Stomach (tissue), 8 donors: ENCODE measurements at regions not wholly inside any gene's neighbourhood (a gene's known extent, or its start where the extent isn't known, plus 50 kb on each side); places are given as distances from the start of the nearest gene placed in this dataset.

Source experiments
- DNase-seq, 2 donors: peaks; one replicate each; pipeline versions ENCODE4 v3.0.0 to v3.0.0-alpha.2; 2013 to 2019
- H3K27ac ChIP-seq, 5 donors: fragments of 200-600 bp in 4 of 5; sonication (generic) in 4 of 5; one replicate each; pipeline ENCODE4 v1.5.1; 2013 to 2019; ENCODE audit warnings: mild to moderate bottlenecking in 1 of 5, moderate library complexity in 1 of 5
- H3K27me3 ChIP-seq, 3 donors: fragments of 200-600 bp; sonication (generic); one replicate each; pipeline ENCODE4 v1.5.1; 2017 to 2019; ENCODE audit warnings: mixed run types in 1 of 3
- H3K36me3 ChIP-seq, 4 donors: fragments of 200-600 bp; sonication (generic); 1 replicate in 3 of 4; 2 replicates in 1 of 4; pipeline ENCODE4 v1.5.1; 2016 to 2019
- H3K4me1 ChIP-seq, 4 donors: fragments of 200-600 bp; sonication (generic); one replicate each; pipeline ENCODE4 v1.5.1; 2016 to 2019
- H3K4me3 ChIP-seq, 4 donors: fragments of 200-600 bp; sonication (generic) in 3 of 4; one replicate each; pipeline ENCODE4 v1.5.1; 2016 to 2019; ENCODE audit warnings: mild to moderate bottlenecking in 1 of 4
- H3K9me3 ChIP-seq, 4 donors: fragments of 200-600 bp; sonication (generic); one replicate each; pipeline ENCODE4 v1.5.1; 2016 to 2019
- EP300 ChIP-seq: sonication (generic); formaldehyde crosslinking; IDR thresholded peaks from one replicate; pipeline ENCODE4 v1.6.1; 2017; ENCODE audit warnings: antibody characterized with exemption
- POLR2A ChIP-seq, 4 donors: fragments of 450-650 bp; IDR thresholded peaks; one replicate each; pipeline ENCODE4 v1.6.1; 2016; ENCODE audit warnings: antibody characterized with exemption in 4 of 4, control low read depth in 2 of 4, mild to moderate bottlenecking in 1 of 4, moderate library complexity in 1 of 4
- POLR2AphosphoS5 ChIP-seq, 3 donors: sonication (generic); formaldehyde crosslinking; IDR thresholded peaks; one replicate each; pipeline ENCODE4 v1.6.1; 2016; ENCODE audit warnings: antibody characterized with exemption in 3 of 3
- WGBS, 5 donors: extraction: QIAGEN DNeasy Blood & Tissue Kit in 3 of 5; methylation state at CpG; one replicate each; pipeline versions ENCODE4 v1.1.5 to v1.1.7; 2013 to 2018; 5-methylcytosine and 5-hydroxymethylcytosine counted together
- intact Hi-C: fragments of 100-400 bp; cut with DNase I; formaldehyde crosslinking; loops from one replicate; pipeline ENCODE4 v1.15.1; 2023; ENCODE audit warnings: low total_unique reads
- TF ChIP-seq, protein P1 (sequence below), 7 experiments: fragments of 450-650 bp in 4 of 7; fragments of 200-600 bp in 3 of 7; sonication (generic) in 3 of 7; IDR thresholded peaks; one replicate each; pipeline ENCODE4 v1.5.1; 2016 to 2019; ENCODE audit warnings: antibody characterized with exemption in 7 of 7, control low read depth in 2 of 7, mild to moderate bottlenecking in 1 of 7
- donor health status: healthy with polysubstance abuse.
- donor health status: Bipolar disorder and iron deficiency.
- donor health status: healthy.

- no peaks in the 10 kb centered on the region for H3K4me1 ChIP-seq
- H3K27ac ChIP-seq, result no peak overlapping the region
- H3K4me3 ChIP-seq, result no peak overlapping the region
- H3K27me3 ChIP-seq, result peaks cover 0 to 4% (median 0%) of the 10 kb centered on the region in 3 donors
- intact Hi-C loops, result no loop called here
- peaks cover 0 to 27% (median 23%) of the 10 kb centered on the region in 4 donors for H3K9me3 ChIP-seq
- H3K36me3 ChIP-seq, result no peaks in the 10 kb centered on the region
- TF ChIP-seq, protein P1, sequence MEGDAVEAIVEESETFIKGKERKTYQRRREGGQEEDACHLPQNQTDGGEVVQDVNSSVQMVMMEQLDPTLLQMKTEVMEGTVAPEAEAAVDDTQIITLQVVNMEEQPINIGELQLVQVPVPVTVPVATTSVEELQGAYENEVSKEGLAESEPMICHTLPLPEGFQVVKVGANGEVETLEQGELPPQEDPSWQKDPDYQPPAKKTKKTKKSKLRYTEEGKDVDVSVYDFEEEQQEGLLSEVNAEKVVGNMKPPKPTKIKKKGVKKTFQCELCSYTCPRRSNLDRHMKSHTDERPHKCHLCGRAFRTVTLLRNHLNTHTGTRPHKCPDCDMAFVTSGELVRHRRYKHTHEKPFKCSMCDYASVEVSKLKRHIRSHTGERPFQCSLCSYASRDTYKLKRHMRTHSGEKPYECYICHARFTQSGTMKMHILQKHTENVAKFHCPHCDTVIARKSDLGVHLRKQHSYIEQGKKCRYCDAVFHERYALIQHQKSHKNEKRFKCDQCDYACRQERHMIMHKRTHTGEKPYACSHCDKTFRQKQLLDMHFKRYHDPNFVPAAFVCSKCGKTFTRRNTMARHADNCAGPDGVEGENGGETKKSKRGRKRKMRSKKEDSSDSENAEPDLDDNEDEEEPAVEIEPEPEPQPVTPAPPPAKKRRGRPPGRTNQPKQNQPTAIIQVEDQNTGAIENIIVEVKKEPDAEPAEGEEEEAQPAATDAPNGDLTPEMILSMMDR (IDR thresholded peaks at IDR 0.05), result no peak
- TF ChIP-seq POLR2A (IDR thresholded peaks at IDR 0.05), result no peak
- TF ChIP-seq POLR2AphosphoS5 (IDR thresholded peaks at IDR 0.05), result no peak
- no peak for TF ChIP-seq EP300
- DNase-seq, result no peak
- WGBS, 5 donors, result 82 to 93% (median 89%) methylated on average over 40 to 50 of the region's 50 CpGs
Observed at GRCh38 chr2:212831671-212832199, 293.1 kb upstream of the ERBB4 start.

- DNase-seq, result no peak
- TF ChIP-seq POLR2AphosphoS5 (IDR thresholded peaks at IDR 0.05) (no peak), EP300 (no peak), POLR2A (IDR thresholded peaks at IDR 0.05) (no peak)
- TF ChIP-seq, protein P1 (IDR thresholded peaks at IDR 0.05), result no peak
- Histone ChIP-seq H3K27ac (no peak overlapping the region), H3K4me1 (no peaks in the 10 kb centered on the region), H3K9me3 (no peaks in the 10 kb centered on the region), H3K4me3 (no peak overlapping the region), H3K36me3 (no peaks in the 10 kb centered on the region), H3K27me3 (no peaks in the 10 kb centered on the region)
- WGBS, 5 donors, result 70 to 82% (median 78%) methylated on average over 2 of the region's 2 CpGs
- intact Hi-C loops, result no loop called here
Observed at GRCh38 chr2:212816267-212816666, 277.7 kb upstream of the ERBB4 start.

- intact Hi-C loops, result no loop called here
- Histone ChIP-seq H3K27me3 (no peaks in the 10 kb centered on the region), H3K9me3 (no peaks in the 10 kb centered on the region), H3K4me1 (no peaks in the 10 kb centered on the region), H3K36me3 (no peaks in the 10 kb centered on the region), H3K4me3 (no peak overlapping the region), H3K27ac (no peak overlapping the region)
- no peak for TF ChIP-seq POLR2AphosphoS5 (IDR thresholded peaks at IDR 0.05)
- no peak for TF ChIP-seq POLR2A (IDR thresholded peaks at IDR 0.05)
- TF ChIP-seq, protein P1 (IDR thresholded peaks at IDR 0.05), result no peak
- TF ChIP-seq EP300, result no peak
- WGBS, 5 donors, result 74 to 84% (median 75%) methylated on average over 5 of the region's 5 CpGs
- no peak for DNase-seq
Observed at GRCh38 chr2:212815453-212815852, 276.9 kb upstream of the ERBB4 start.

DNA sequence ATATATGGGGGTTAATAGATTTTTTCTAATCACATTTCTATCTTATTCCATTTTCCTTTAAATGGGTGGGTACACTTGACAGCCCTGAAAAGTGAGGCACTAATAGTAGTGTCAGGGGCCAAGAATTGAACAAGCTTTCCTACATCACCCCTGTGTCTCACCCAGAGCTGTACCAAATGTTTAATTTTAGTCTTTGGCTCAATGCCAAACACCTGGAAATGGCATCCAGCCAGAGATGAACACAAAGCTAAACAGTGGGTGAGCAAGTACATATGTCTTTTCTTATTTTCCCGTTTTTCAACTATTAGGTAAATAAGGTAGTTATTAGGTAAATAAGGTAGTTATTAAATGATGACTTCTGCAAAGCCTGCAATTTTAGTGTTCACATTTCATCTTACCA, 276.3 kb upstream of the ERBB4 start:
- H3K36me3 ChIP-seq, result no peaks in the 10 kb centered on the region
- no peak for DNase-seq
- H3K9me3 ChIP-seq, result no peaks in the 10 kb centered on the region
- TF ChIP-seq EP300 (no peak), POLR2AphosphoS5 (IDR thresholded peaks at IDR 0.05) (no peak), POLR2A (IDR thresholded peaks at IDR 0.05) (no peak)
- TF ChIP-seq, protein P1 (IDR thresholded peaks at IDR 0.05), result no peak
- H3K4me3 ChIP-seq, result no peak overlapping the region
- intact Hi-C loops, result no loop called here
- no peaks in the 10 kb centered on the region for H3K27me3 ChIP-seq
- H3K27ac ChIP-seq, result no peak overlapping the region
- no peaks in the 10 kb centered on the region for H3K4me1 ChIP-seq
- WGBS, 5 donors, result 6 to 26% (median 16%) methylated on average over 1 of the region's 1 CpG
